Uterus (tissue), 3 donors: ENCODE measurements at regions not wholly inside any gene's neighbourhood (a gene's known extent, or its start where the extent isn't known, plus 50 kb on each side); places are given as distances from the start of the nearest gene placed in this dataset.

Experiments
- DNase-seq, 2 donors: peaks; one replicate each; pipeline ENCODE4 v3.0.0-alpha.2; 2019 to 2020
- H3K27ac ChIP-seq, 2 donors: fragments of 200-600 bp; sonication (generic); 1 replicate in 1 of 2; 2 replicates in 1 of 2; pipeline ENCODE4 v1.5.1; 2016 to 2018
- H3K27me3 ChIP-seq, 2 donors: fragments of 200-600 bp; sonication (generic); one replicate each; pipeline ENCODE4 v1.5.1; 2018 to 2019; ENCODE audit warnings: control low read depth in 1 of 2
- H3K36me3 ChIP-seq, 2 donors: fragments of 200-600 bp; sonication (generic); one replicate each; pipeline ENCODE4 v1.5.1; 2019; ENCODE audit warnings: control low read depth in 1 of 2
- H3K4me1 ChIP-seq, 2 donors: fragments of 200-600 bp; sonication (generic); one replicate each; pipeline ENCODE4 v1.5.1; 2018 to 2019; ENCODE audit warnings: control low read depth in 1 of 2
- H3K4me3 ChIP-seq, 2 donors: fragments of 200-600 bp; sonication (generic); 1 replicate in 1 of 2; 2 replicates in 1 of 2; pipeline ENCODE4 v1.5.1; 2018 to 2019; ENCODE audit warnings: mild to moderate bottlenecking in 1 of 2
- H3K9me3 ChIP-seq, 2 donors: fragments of 200-600 bp; sonication (generic); one replicate each; pipeline ENCODE4 v1.5.1; 2019; ENCODE audit warnings: control low read depth in 1 of 2
- POLR2A ChIP-seq, 2 donors: fragments of 450-650 bp; IDR thresholded peaks; one replicate each; pipeline ENCODE4 v1.6.1; 2016; ENCODE audit warnings: antibody characterized with exemption in 2 of 2, mild to moderate bottlenecking in 1 of 2, moderate library complexity in 1 of 2
- intact Hi-C: fragments of 100-400 bp; cut with DNase I; formaldehyde crosslinking; loops from one replicate; pipeline ENCODE4 v1.15.1; 2023; ENCODE audit warnings: low total_unique reads
- TF ChIP-seq, protein P1 (sequence below), 4 experiments: fragments of 200-600 bp in 2 of 4; fragments of 450-650 bp in 2 of 4; sonication (generic) in 2 of 4; IDR thresholded peaks; one replicate each; pipeline ENCODE4 v1.5.1; 2016 to 2019; ENCODE audit warnings: antibody characterized with exemption in 4 of 4, mild to moderate bottlenecking in 2 of 4, moderate library complexity in 1 of 4
- donor health status: DM: yes; HTN: yes; CAD: no.

DNA sequence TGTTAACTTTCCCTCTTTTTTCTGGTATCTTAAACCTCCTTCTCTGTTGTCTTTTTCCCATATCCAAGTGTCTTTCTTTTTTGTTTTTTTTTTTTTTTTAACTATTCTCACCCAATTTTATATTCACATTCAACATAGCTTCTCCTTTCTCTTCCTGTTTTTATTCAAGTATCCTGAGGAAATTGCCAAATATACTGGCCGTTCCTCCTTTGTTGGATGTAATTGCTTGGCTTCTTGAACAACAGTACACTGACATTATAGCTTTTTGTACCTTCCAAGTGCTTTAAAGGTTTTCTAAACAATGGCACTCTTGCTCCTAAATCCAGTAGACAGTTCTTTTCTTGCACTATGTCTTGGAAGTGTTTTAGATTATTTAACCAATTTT lies 1146.8 kb downstream of the MAT2B start:
- no peak for TF ChIP-seq POLR2A (IDR thresholded peaks at IDR 0.05)
- TF ChIP-seq, protein P1, sequence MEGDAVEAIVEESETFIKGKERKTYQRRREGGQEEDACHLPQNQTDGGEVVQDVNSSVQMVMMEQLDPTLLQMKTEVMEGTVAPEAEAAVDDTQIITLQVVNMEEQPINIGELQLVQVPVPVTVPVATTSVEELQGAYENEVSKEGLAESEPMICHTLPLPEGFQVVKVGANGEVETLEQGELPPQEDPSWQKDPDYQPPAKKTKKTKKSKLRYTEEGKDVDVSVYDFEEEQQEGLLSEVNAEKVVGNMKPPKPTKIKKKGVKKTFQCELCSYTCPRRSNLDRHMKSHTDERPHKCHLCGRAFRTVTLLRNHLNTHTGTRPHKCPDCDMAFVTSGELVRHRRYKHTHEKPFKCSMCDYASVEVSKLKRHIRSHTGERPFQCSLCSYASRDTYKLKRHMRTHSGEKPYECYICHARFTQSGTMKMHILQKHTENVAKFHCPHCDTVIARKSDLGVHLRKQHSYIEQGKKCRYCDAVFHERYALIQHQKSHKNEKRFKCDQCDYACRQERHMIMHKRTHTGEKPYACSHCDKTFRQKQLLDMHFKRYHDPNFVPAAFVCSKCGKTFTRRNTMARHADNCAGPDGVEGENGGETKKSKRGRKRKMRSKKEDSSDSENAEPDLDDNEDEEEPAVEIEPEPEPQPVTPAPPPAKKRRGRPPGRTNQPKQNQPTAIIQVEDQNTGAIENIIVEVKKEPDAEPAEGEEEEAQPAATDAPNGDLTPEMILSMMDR (IDR thresholded peaks at IDR 0.05), result no peak
- intact Hi-C loops, result no loop called here
- no peaks in the 10 kb centered on the region for H3K36me3 ChIP-seq
- no peak for DNase-seq
- H3K9me3 ChIP-seq, result no peaks in the 10 kb centered on the region
- H3K4me3 ChIP-seq, result no peak overlapping the region
- H3K27ac ChIP-seq, result no peak overlapping the region
- no peaks in the 10 kb centered on the region for H3K27me3 ChIP-seq
- H3K4me1 ChIP-seq, result no peaks in the 10 kb centered on the region

DNA sequence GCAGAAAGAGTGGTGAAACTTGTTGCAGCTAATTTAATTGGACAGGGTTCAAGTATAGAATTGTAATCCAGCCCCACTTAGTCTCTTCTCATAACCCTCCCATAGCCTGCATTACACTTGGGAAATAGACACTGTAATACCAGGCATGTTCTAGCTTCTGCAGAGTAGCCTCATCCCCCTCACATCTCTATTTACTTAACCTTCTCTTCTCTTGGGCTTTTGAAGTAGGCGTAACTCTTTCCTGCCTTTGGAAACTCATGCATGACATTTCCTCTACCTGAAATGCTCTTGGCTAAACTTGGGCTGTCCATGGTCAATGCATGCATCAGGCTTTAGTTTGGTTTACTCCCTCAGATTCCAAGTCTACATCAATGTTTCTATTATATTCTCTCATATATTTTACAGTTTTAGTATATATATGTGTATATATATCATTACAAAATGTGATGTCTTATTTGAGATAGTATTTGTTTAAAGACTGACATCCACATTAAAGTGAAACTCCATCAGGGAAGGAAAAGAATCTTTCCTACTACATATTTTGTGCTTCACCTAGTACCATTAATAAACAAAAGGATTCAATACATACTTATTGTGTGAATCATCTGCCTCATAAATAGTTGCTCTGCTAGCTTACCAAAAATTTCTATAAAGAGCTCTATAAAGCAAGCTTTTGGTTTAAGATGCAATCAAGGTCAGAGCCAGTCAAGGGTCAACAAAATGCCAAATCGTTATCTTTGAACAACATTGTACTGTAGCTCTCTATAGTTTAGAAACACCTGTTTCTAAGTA lies 1158.0 kb downstream of the MAT2B start:
- no peak for DNase-seq
- intact Hi-C loops, result no loop called here
- Histone ChIP-seq H3K4me3 (no peak overlapping the region), H3K4me1 (no peaks in the 10 kb centered on the region), H3K36me3 (no peaks in the 10 kb centered on the region), H3K27ac (no peak overlapping the region), H3K27me3 (no peaks in the 10 kb centered on the region), H3K9me3 (no peaks in the 10 kb centered on the region)
- TF ChIP-seq, protein P1 (IDR thresholded peaks at IDR 0.05), result no peak
- TF ChIP-seq POLR2A (IDR thresholded peaks at IDR 0.05), result no peak

DNA sequence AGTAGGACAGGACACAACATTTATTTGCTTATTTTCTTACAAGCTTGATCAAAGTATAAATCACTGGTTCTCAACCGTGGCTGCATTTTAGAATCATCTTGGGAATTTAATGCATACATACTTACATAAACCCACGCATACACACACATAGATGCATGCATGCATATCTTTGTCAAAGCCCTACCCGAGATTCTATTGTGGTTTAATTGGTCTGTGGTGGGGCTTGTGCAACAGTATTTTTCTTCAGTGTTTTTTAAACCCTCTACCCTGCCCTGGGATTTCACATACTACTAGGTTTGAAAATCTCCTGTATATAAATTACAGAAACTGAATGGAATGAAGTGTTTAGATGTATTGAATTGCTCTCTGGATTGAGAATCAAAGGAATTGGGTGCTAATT lies 1166.2 kb downstream of the MAT2B start:
- no peaks in the 10 kb centered on the region for H3K4me1 ChIP-seq
- intact Hi-C loops, result no loop called here
- H3K27me3 ChIP-seq, result no peaks in the 10 kb centered on the region
- no peaks in the 10 kb centered on the region for H3K9me3 ChIP-seq
- H3K36me3 ChIP-seq, result no peaks in the 10 kb centered on the region
- TF ChIP-seq POLR2A (IDR thresholded peaks at IDR 0.05), result no peak
- TF ChIP-seq, protein P1 (IDR thresholded peaks at IDR 0.05), result no peak
- no peak overlapping the region for H3K27ac ChIP-seq
- H3K4me3 ChIP-seq, result no peak overlapping the region
- DNase-seq, result no peak

DNA sequence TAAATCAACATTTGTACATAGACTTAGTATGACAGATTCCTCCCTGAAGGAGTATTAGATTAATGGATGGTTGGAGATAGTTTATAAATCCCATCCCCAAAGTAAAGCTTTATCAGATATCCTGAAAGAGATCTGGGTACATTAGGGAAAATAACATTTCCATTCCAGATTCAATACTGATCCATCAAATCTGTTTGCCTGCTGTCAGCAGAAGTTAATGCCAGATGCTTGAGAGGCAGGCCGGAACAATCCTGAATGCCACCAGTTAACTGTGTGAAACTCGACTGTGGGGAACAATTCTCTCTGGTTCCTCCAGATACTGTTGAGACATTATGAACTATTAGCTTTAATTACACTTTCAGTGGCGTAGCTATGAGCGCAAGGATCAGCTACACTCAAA lies 1166.8 kb downstream of the MAT2B start:
- Histone ChIP-seq H3K4me1 (no peaks in the 10 kb centered on the region), H3K4me3 (no peak overlapping the region), H3K27me3 (no peaks in the 10 kb centered on the region), H3K27ac (no peak overlapping the region), H3K9me3 (no peaks in the 10 kb centered on the region), H3K36me3 (no peaks in the 10 kb centered on the region)
- no peak for TF ChIP-seq POLR2A (IDR thresholded peaks at IDR 0.05)
- TF ChIP-seq, protein P1 (IDR thresholded peaks at IDR 0.05), result no peak
- intact Hi-C loops, result no loop called here
- no peak for DNase-seq

DNA sequence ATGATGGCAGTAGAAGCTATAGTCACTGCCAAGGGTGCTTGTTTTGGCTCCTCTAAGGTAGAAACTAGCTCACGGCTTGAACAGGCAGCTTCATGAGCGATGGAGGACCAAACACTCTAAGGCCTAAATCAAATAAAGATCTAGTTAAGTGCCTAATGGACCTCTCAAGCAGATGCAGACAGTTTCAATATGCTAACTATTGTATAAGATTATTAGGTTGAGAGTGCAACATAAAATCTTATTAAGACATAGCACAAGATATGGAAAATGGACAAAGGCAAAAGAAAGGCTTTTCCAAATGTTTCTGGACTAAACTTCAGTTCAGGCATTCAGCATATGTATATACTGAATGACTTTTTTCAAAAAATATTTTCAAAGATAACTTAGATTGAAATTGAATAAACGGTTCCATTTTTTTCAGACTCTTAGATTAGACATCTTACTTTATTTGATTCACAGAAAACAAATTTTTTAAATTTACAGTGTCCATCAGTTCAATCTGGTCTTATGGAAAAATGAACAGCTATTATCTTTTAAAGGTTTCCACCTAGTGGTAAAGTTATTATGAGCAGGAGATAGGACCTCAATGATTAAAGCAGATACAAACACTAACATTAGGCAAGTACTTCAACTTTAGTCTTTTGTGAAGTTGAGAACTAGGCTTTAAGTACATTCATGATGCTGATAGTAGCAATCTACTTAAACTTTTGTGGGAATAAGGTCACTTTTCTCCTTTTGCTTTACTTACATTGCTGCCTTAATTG lies 1167.7 kb downstream of the MAT2B start:
- Histone ChIP-seq H3K4me1 (no peaks in the 10 kb centered on the region), H3K27me3 (no peaks in the 10 kb centered on the region), H3K9me3 (no peaks in the 10 kb centered on the region), H3K4me3 (no peak overlapping the region), H3K27ac (no peak overlapping the region), H3K36me3 (no peaks in the 10 kb centered on the region)
- no peak for TF ChIP-seq POLR2A (IDR thresholded peaks at IDR 0.05)
- TF ChIP-seq, protein P1 (IDR thresholded peaks at IDR 0.05), result no peak
- no peak for DNase-seq
- intact Hi-C loops, result no loop called here
